GM18868 (cell line): ENCODE measurements at regions not wholly inside any gene's neighbourhood (a gene's known extent, or its start where the extent isn't known, plus 50 kb on each side); places are given as distances from the start of the nearest gene placed in this dataset.
"Not testable (repeated sequence)": the region's sequence is repeated elsewhere in the genome, so short reads cannot be mapped to it uniquely, and the experiment has no call there.

Experiments
- ATAC-seq: cut with Tn5 transposase; IDR thresholded peaks from one replicate; pipeline ENCODE4 v1.9.1; 2021; ENCODE audit warnings: mild to moderate bottlenecking, moderate library complexity; ENCODE audit not compliant: unreplicated experiment

GRCh38 chr2:89831641-89832498 lies 1140.4 kb downstream of the RPIA start:
- ATAC-seq, result no peak

- ATAC-seq, result peak; percentile 48
Observed at GRCh38 chr2:89833116-89833779, 1141.8 kb downstream of the RPIA start.

- ATAC-seq, result no peak
Observed at GRCh38 chr2:89833780-89834117, 1142.3 kb downstream of the RPIA start.

GRCh38 chr2:89834306-89834705 lies 1142.8 kb downstream of the RPIA start:
- ATAC-seq, result no peak

GRCh38 chr2:89836326-89836725 lies 1144.9 kb downstream of the RPIA start:
- ATAC-seq, result peak; percentile 39

GRCh38 chr2:89837962-89838625 lies 1146.6 kb downstream of the RPIA start:
- peak; percentile 26 for ATAC-seq

- peak; percentile 27 for ATAC-seq
Observed at GRCh38 chr2:89840175-89840574, 1148.7 kb downstream of the RPIA start.

GRCh38 chr2:89840781-89841475 lies 1149.5 kb downstream of the RPIA start:
- not testable (repeated sequence) for ATAC-seq

- ATAC-seq, result no peak
Observed at GRCh38 chr2:89841476-89841840, 1150.0 kb downstream of the RPIA start.

GRCh38 chr2:89842180-89842908 lies 1150.9 kb downstream of the RPIA start:
- no peak for ATAC-seq

- no peak for ATAC-seq
Observed at GRCh38 chr2:89844221-89844943, 1152.9 kb downstream of the RPIA start.

GRCh38 chr2:89845532-89845931 lies 1154.1 kb downstream of the RPIA start:
- no peak for ATAC-seq

GRCh38 chr2:89848114-89848513 lies 1156.6 kb downstream of the RPIA start:
- no peak for ATAC-seq

GRCh38 chr2:89848763-89849368 lies 1157.4 kb downstream of the RPIA start:
- no peak for ATAC-seq

GRCh38 chr2:89849731-89850130 lies 1158.3 kb downstream of the RPIA start:
- no peak for ATAC-seq

GRCh38 chr2:89850481-89850880 lies 1159.0 kb downstream of the RPIA start:
- ATAC-seq, result no peak

- no peak for ATAC-seq
Observed at GRCh38 chr2:89850881-89851582, 1159.6 kb downstream of the RPIA start.

- no peak for ATAC-seq
Observed at GRCh38 chr2:89851583-89851905, 1160.1 kb downstream of the RPIA start.

- ATAC-seq, result not testable (repeated sequence)
Observed at GRCh38 chr2:89853427-89853826, 1162.0 kb downstream of the RPIA start.
